Stimulated activated naive CD8-positive, alpha-beta T cell treated with anti-CD3 and anti-CD28 coated beads, Interleukin-15, Interleukin-2, amounts not matched to agents 100 ng/mL and 50 ng/mL, for 24 hours (primary cell): ENCODE measurements at regions not wholly inside any gene's neighbourhood (a gene's known extent, or its start where the extent isn't known, plus 50 kb on each side); places are given as distances from the start of the nearest gene placed in this dataset.
A peak's percentile ranks its signal among the peaks of the same experiment; 100 is the strongest.
"Not testable (repeated sequence)": the region's sequence is repeated elsewhere in the genome, so short reads cannot be mapped to it uniquely, and the experiment has no call there.

Experiments used
- H3K27ac Mint-ChIP-seq: one replicate; pipeline ENCODE4 v1.8.0; 2021; ENCODE audit warnings: mild to moderate bottlenecking, mixed read lengths
- H3K27me3 Mint-ChIP-seq: one replicate; pipeline ENCODE4 v1.8.0; 2021; ENCODE audit warnings: mixed read lengths
- H3K36me3 Mint-ChIP-seq: one replicate; pipeline ENCODE4 v1.8.0; 2021; ENCODE audit warnings: low read depth, mixed read lengths
- H3K4me1 Mint-ChIP-seq: one replicate; pipeline ENCODE4 v1.8.0; 2021; ENCODE audit warnings: low read depth, mixed read lengths
- H3K4me3 Mint-ChIP-seq: one replicate; pipeline ENCODE4 v1.8.0; 2021; ENCODE audit warnings: mild to moderate bottlenecking, mixed read lengths
- H3K9me3 Mint-ChIP-seq: one replicate; pipeline ENCODE4 v1.8.0; 2021; ENCODE audit warnings: mixed read lengths

DNA sequence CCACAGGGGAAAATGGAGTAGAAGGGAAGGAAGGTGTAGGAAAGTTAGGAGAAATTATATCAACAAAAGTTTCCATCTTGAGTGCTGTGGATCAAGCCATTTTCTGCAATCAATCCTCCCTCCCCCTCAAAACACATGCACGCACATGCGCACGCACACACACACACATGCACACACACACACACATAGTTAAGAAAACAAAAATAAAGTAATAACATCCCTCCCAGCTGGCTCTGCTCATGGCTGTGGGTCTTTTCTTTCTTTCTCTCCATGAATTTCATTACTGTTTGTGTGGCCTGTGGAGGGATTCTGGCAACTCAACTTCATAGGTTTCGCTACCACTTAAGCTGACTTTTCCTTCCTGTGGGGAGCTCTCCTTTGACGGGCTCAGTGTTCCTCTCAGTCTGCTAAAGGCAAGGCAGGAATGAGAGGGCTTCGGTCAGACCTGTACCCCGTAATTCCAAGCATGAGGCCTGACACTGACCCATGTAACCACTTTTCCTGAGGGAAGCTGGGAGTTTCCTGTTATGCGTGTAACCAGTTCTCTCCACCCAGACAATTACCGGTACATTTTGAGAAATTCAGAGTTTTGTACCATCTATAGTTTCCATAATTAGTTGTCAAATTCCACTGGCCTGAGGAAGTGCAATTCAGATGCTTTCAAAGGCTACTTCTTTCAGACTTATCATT lies 79.8 kb downstream of the ZNF92 start:
- H3K27me3 Mint-ChIP-seq, result peaks cover 10% of the 10 kb centered on the region
- no peaks in the 10 kb centered on the region for H3K9me3 Mint-ChIP-seq
- no peak overlapping the region for H3K4me3 Mint-ChIP-seq
- no peak overlapping the region for H3K27ac Mint-ChIP-seq
- H3K4me1 Mint-ChIP-seq, result peaks cover 10% of the 10 kb centered on the region
- H3K36me3 Mint-ChIP-seq, result no peaks in the 10 kb centered on the region

DNA sequence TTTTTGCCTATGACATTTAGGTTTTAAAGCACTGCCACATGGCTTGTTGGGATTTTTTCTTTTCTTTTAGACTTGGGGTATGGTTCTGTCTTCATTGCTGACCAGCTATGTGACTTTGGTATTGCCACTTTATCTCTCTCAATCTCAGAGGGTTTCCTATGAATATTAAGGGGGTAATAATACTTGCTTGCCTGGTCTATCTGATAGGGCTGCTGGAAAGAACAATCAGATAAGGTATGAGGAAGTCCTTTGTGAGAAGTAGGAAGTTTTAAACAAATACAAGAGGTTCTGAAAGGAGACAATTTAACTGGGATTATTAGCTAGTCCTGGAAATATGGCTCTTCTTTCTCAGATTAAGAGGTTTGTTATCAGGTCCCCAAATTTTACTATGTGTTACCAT lies 80.8 kb downstream of the ZNF92 start:
- Mint-ChIP-seq H3K27ac (no peak overlapping the region), H3K27me3 (peaks cover 10% of the 10 kb centered on the region), H3K4me1 (peaks cover 10% of the 10 kb centered on the region)

GRCh38 chr7:65455050-65455449 lies 81.4 kb downstream of the ZNF92 start:
- not testable (repeated sequence) for H3K9me3 Mint-ChIP-seq, H3K27me3 Mint-ChIP-seq, H3K4me1 Mint-ChIP-seq, H3K4me3 Mint-ChIP-seq, H3K27ac Mint-ChIP-seq, H3K36me3 Mint-ChIP-seq

More for the DNA sequence above, 80.8 kb downstream of the ZNF92 start:
- no peaks in the 10 kb centered on the region for H3K9me3 Mint-ChIP-seq
- H3K36me3 Mint-ChIP-seq, result no peaks in the 10 kb centered on the region
- H3K4me3 Mint-ChIP-seq, result no peak overlapping the region

DNA sequence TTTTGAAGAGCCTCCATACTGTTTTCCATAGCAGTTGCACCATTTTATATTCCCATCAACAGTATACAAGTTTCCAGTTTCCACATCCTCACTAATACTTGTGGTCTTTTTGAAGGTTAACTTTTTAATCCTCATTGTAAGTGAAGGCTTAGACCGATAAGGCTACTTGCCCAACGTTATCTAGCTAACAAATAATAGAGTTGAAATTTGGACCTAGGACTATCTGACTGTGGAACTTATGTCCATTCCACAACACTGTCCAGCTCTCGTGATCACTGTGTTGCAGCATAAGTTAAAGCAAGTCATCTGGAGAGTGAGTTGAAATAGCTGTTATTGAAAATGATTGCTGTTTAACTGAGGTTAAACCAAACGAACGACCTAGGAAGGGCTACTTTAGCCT lies 84.0 kb downstream of the ZNF92 start:
- peaks cover 6% of the 10 kb centered on the region for H3K27me3 Mint-ChIP-seq
- H3K36me3 Mint-ChIP-seq, result no peaks in the 10 kb centered on the region
- H3K9me3 Mint-ChIP-seq, result no peaks in the 10 kb centered on the region
- H3K4me3 Mint-ChIP-seq, result no peak overlapping the region
- H3K27ac Mint-ChIP-seq, result no peak overlapping the region
- peaks cover 6% of the 10 kb centered on the region for H3K4me1 Mint-ChIP-seq

- H3K36me3 Mint-ChIP-seq, result no peaks in the 10 kb centered on the region
- H3K4me1 Mint-ChIP-seq, result peaks cover 3% of the 10 kb centered on the region
- H3K27me3 Mint-ChIP-seq, result peaks cover 4% of the 10 kb centered on the region
- no peak overlapping the region for H3K27ac Mint-ChIP-seq
- H3K4me3 Mint-ChIP-seq, result no peak overlapping the region
- no peaks in the 10 kb centered on the region for H3K9me3 Mint-ChIP-seq
Measured at GRCh38 chr7:65459438-65459837, 85.8 kb downstream of the ZNF92 start.

DNA sequence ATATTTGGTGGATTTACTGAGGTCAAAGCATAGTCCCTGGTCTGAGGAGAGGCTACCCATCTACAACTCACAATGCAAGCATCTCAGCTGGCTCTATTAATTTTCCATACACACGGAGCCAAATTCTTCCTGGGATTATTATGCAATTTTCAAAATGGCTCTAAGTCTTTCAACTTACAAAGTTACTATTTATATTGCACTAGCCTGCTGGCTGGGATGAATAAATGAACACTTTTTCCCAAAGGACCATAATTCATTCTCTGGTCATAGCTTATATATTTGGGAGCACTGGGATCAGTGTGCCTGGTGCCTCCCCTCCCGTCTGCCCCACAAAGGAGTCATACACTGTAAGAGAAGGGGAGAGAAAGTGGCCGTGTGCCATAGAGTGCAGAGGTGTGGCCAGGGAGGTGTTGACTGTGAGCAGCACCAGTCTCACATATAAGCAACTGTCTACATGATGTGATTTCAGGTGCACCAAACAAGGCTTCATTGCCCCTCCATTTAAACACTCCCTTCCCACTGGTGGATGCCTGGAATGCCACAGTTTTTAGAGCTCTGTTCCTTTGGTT lies 88.6 kb downstream of the ZNF92 start:
- Mint-ChIP-seq H3K36me3 (no peaks in the 10 kb centered on the region), H3K9me3 (peaks cover 3% of the 10 kb centered on the region), H3K27ac (no peak overlapping the region), H3K27me3 (no peaks in the 10 kb centered on the region), H3K4me3 (no peak overlapping the region), H3K4me1 (no peaks in the 10 kb centered on the region)

- Mint-ChIP-seq H3K9me3 (peaks cover 7% of the 10 kb centered on the region), H3K27ac (no peak overlapping the region), H3K36me3 (no peaks in the 10 kb centered on the region), H3K4me1 (no peaks in the 10 kb centered on the region), H3K27me3 (no peaks in the 10 kb centered on the region), H3K4me3 (no peak overlapping the region)
Measured at GRCh38 chr7:65463184-65463583, 89.5 kb downstream of the ZNF92 start.

DNA sequence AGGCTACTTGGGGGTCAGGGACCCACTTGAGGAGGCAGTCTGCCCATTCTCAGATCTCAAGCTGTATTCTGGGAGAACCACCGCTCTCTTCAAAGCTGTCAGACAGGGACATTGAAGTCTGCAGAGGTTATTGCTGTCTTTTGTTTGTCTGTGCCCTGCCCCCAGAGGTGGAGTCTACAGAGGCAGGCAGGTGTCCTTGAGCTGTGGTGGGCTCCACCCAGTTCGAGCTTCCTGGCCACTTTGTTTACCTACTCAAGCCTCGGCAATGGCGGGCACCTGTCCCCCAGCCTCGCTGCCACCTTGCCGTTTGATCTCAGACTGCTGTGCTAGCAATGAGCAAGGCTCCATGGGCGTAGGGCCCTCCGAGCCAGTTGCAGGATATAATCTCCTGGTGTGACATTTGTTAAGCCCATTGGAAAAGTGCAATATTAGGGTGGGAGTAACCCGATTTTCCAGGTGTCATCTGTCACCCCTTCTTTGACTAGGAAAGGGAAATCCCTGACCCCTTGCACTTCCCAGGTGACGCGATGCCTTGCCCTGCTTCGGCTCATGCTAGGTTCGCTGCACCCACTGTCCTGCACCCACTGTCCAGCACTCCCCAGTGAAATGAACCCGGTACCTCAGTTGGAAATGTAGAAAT lies 96.4 kb downstream of the ZNF92 start:
- peaks cover 20% of the 10 kb centered on the region for H3K4me1 Mint-ChIP-seq
- not testable (repeated sequence) for H3K27me3 Mint-ChIP-seq, H3K27ac Mint-ChIP-seq, H3K4me3 Mint-ChIP-seq, H3K36me3 Mint-ChIP-seq
- H3K9me3 Mint-ChIP-seq, result peaks cover 21% of the 10 kb centered on the region

- peaks cover 24% of the 10 kb centered on the region for H3K9me3 Mint-ChIP-seq
- H3K4me3 Mint-ChIP-seq, result no peak overlapping the region
- no peaks in the 10 kb centered on the region for H3K27me3 Mint-ChIP-seq
- H3K4me1 Mint-ChIP-seq, result peaks cover 36% of the 10 kb centered on the region
- H3K36me3 Mint-ChIP-seq, result no peaks in the 10 kb centered on the region
- no peak overlapping the region for H3K27ac Mint-ChIP-seq
Measured at GRCh38 chr7:65471587-65471986, 97.9 kb downstream of the ZNF92 start.

DNA sequence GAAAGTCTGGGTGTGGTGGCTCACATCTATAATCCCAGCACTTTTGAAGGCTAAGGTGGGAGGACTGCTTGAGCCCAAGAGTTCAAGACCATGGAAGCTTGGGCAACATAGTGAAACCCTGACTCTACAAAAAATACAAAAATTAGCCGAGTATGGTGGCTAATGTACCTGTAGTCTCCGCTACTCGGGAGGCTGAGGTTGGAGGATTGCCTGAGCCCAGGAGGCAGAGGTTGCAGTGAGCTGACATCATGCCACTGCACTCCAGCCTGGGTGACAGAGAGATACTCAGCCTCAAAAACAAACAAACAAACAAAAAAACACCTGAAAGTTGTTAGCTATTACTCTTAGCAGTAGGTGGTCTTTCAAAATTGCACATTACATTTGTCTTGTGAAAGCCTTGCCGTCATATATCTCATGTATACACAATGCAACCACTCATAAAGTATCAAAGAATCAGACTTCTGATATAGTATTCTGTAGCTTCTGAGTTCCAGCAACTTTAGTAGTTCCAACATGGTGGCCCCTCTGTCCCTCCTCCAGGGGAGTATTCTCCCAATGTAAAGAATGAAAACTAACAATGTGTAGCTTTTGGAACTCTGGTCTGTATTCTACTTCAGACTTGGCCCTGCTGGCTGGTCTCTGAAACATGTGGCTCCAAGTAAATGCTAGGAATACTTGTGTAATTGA lies 101.5 kb downstream of the ZNF92 start:
- peaks cover 57% of the 10 kb centered on the region for H3K4me1 Mint-ChIP-seq
- H3K36me3 Mint-ChIP-seq, result peaks cover 10% of the 10 kb centered on the region
- no peak overlapping the region for H3K4me3 Mint-ChIP-seq
- H3K9me3 Mint-ChIP-seq, result peaks cover 23% of the 10 kb centered on the region
- no peaks in the 10 kb centered on the region for H3K27me3 Mint-ChIP-seq
- no peak overlapping the region for H3K27ac Mint-ChIP-seq

DNA sequence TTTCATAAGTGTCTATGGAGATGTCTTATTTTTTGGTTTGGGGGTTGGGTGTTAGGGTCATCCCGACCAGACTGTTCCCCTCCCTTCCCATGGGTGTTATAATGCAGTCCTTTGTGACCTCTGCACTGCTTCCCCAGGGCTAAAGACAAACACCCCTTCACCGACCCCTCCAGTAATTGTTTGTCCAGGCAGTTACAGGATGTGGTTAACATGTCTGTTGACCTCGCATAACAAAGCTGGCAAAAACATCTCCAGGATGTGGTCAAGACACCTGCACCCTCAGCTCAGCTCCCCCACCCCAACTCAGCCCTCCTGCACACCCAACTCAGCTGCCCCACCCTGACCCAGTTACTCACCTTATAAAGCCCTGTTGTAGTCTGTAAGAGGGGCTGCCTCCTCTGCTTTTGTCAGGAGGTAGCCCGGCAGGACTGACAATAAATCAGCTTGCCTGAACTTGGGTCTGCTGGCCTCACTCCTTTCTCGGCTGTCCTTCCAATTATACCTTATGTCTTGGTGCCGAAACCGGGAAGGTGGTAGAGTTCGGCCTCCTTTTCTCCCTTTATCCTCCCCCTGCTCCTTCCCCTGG lies 102.2 kb downstream of the ZNF92 start:
- H3K27ac Mint-ChIP-seq, result no peak overlapping the region
- no peak overlapping the region for H3K4me3 Mint-ChIP-seq
- H3K9me3 Mint-ChIP-seq, result peaks cover 23% of the 10 kb centered on the region
- peaks cover 57% of the 10 kb centered on the region for H3K4me1 Mint-ChIP-seq
- peaks cover 10% of the 10 kb centered on the region for H3K36me3 Mint-ChIP-seq
- no peaks in the 10 kb centered on the region for H3K27me3 Mint-ChIP-seq

DNA sequence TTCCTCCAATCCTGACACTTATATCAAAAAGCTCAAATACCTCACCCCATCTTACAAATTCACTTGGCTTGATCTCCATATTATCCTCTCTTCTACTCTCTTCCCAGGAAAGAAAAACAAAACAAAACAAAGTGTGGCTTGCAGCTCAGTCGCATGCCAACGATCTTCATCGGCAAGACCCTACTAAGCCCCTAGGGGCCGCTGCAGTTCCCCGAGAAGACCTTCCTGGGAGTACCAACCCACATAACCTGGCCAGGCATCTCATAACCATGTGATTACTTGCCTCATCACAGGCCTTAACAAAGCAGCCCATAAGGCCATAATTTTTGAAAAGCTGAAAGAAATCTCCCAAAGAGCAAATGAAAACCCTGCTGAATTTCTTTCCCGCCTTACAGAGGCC lies 103.7 kb downstream of the ZNF92 start:
- Mint-ChIP-seq H3K4me1 (peaks cover 57% of the 10 kb centered on the region), H3K27me3 (no peaks in the 10 kb centered on the region), H3K9me3 (peaks cover 30% of the 10 kb centered on the region), H3K36me3 (peaks cover 10% of the 10 kb centered on the region), H3K4me3 (no peak overlapping the region), H3K27ac (no peak overlapping the region)

GRCh38 chr7:65489260-65489767 lies 115.7 kb downstream of the ZNF92 start:
- no peak overlapping the region for H3K4me3 Mint-ChIP-seq
- H3K9me3 Mint-ChIP-seq, result peaks cover 26% of the 10 kb centered on the region
- peaks cover 15% of the 10 kb centered on the region for H3K36me3 Mint-ChIP-seq
- no peaks in the 10 kb centered on the region for H3K27me3 Mint-ChIP-seq
- peak overlapping the region; percentile 10 for H3K27ac Mint-ChIP-seq
- no peaks in the 10 kb centered on the region for H3K4me1 Mint-ChIP-seq

- not testable (repeated sequence) for H3K36me3 Mint-ChIP-seq, H3K27ac Mint-ChIP-seq, H3K9me3 Mint-ChIP-seq, H3K4me3 Mint-ChIP-seq, H3K27me3 Mint-ChIP-seq, H3K4me1 Mint-ChIP-seq
Measured at GRCh38 chr7:65496697-65497096, 123.0 kb downstream of the ZNF92 start.
